Neural progenitor cell (in vitro differentiated cells): ENCODE measurements at regions not wholly inside any gene's neighbourhood (a gene's known extent, or its start where the extent isn't known, plus 50 kb on each side); places are given as distances from the start of the nearest gene placed in this dataset.

Experiments used
- DNase-seq: peaks from one replicate; pipeline ENCODE4 v3.0.0-alpha.2; 2016; ENCODE audit warnings: low spot score
- H2AFZ ChIP-seq: fragments of 200-600 bp; sonication (generic); replicated peaks from 2 replicates; pipeline ENCODE4 v1.6.1; 2016; ENCODE audit warnings: antibody characterized with exemption
- H3F3A ChIP-seq: fragments of 200-600 bp; sonication (generic); 2 replicates; pipeline ENCODE4 v1.6.1; 2016; ENCODE audit warnings: antibody characterized with exemption, low read depth
- H3K27ac ChIP-seq: fragments of 200-600 bp; sonication (generic); 2 replicates; pipeline ENCODE4 v1.5.1; 2016; ENCODE audit warnings: mild to moderate bottlenecking
- H3K27me3 ChIP-seq: fragments of 200-600 bp; sonication (generic); 2 replicates; pipeline ENCODE4 v1.6.1; 2016; ENCODE audit warnings: mild to moderate bottlenecking, moderate library complexity
- H3K36me3 ChIP-seq: fragments of 200-600 bp; sonication (generic); 2 replicates; pipeline ENCODE4 v1.5.1; 2016
- H3K4me1 ChIP-seq: fragments of 200-600 bp; sonication (generic); 2 replicates; pipeline ENCODE4 v1.6.1; 2016; ENCODE audit warnings: mixed run types
- H3K4me2 ChIP-seq: fragments of 200-600 bp; sonication (generic); 2 replicates; pipeline ENCODE4 v1.6.1; 2016
- H3K4me3 ChIP-seq: fragments of 200-600 bp; sonication (generic); 2 replicates; pipeline ENCODE4 v1.5.1; 2016
- H3K79me2 ChIP-seq: fragments of 200-600 bp; sonication (generic); 2 replicates; pipeline ENCODE4 v1.6.1; 2016; ENCODE audit warnings: low read depth
- H3K9ac ChIP-seq: fragments of 200-600 bp; sonication (generic); 2 replicates; pipeline ENCODE4 v1.6.1; 2016
- H3K9me3 ChIP-seq: fragments of 200-600 bp; sonication (generic); 2 replicates; pipeline ENCODE4 v1.5.1; 2016; ENCODE audit warnings: low read depth
- H4K20me1 ChIP-seq: fragments of 200-600 bp; sonication (generic); 2 replicates; pipeline ENCODE4 v1.6.1; 2016; ENCODE audit warnings: low read depth
- H3K27ac Mint-ChIP-seq: 3 replicates; pipeline ENCODE4 v1.8.0; 2021; ENCODE audit warnings: mixed read lengths
- H3K27me3 Mint-ChIP-seq: 2 replicates; pipeline ENCODE4 v1.8.0; 2022; ENCODE audit warnings: low read depth, mild to moderate bottlenecking, inconsistent platforms, moderate library complexity, mixed read lengths; ENCODE audit not compliant: insufficient read depth
- H3K36me3 Mint-ChIP-seq: 3 replicates; pipeline ENCODE4 v1.8.0; 2021; ENCODE audit warnings: mixed read lengths
- H3K4me1 Mint-ChIP-seq: 3 replicates; pipeline ENCODE4 v1.8.0; 2021; ENCODE audit warnings: mixed read lengths
- H3K4me3 Mint-ChIP-seq: 3 replicates; pipeline ENCODE4 v1.8.0; 2021; ENCODE audit warnings: mild to moderate bottlenecking, moderate library complexity, mixed read lengths
- H3K9me3 Mint-ChIP-seq: 3 replicates; pipeline ENCODE4 v1.8.0; 2020; ENCODE audit warnings: mixed read lengths
- EZH2 ChIP-seq: fragments of 200-600 bp; sonication (generic); IDR thresholded peaks from 2 replicates; pipeline ENCODE4 v1.6.1; 2017; ENCODE audit warnings: antibody characterized with exemption, mild to moderate bottlenecking, moderate library complexity
- EZH2phosphoT487 ChIP-seq: fragments of 200-600 bp; sonication (generic); IDR thresholded peaks from 2 replicates; pipeline ENCODE4 v1.6.1; 2017; ENCODE audit warnings: antibody characterized with exemption
- TF ChIP-seq, protein P1 (sequence below): fragments of 200-600 bp; sonication (generic); IDR thresholded peaks from 2 replicates; pipeline ENCODE4 v1.5.1; 2017; ENCODE audit warnings: antibody characterized with exemption, mild to moderate bottlenecking

DNA sequence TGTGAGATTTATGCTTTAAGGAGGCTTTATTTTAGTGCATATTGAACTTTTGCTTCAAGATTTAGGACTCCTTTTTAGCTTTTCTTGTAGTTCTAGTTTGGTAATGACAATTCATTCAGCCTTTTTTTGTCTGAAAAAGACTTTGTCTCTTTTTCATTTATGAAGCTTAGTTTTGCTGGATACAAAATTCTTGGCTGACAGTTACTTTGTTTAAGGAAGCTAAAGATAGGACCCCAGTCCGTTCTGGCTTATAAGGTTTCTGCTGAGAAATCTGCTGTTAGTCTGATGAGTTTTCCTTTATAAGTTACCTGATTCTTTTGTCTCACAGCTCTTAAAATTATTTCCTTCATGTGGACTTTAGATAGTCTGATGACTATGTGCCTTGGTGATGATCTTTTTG lies 142.8 kb upstream of the B3GAT2 start:
- no peak overlapping the region for H3K4me2 ChIP-seq
- no peak overlapping the region for H3K9ac ChIP-seq
- no peaks in the 10 kb centered on the region for H3K4me1 Mint-ChIP-seq
- H2AFZ ChIP-seq: no peak overlapping the region
- H3F3A ChIP-seq: no peaks in the 10 kb centered on the region
- H3K4me1 ChIP-seq: no peaks in the 10 kb centered on the region
- no peak overlapping the region for H3K27ac Mint-ChIP-seq
- no peak for DNase-seq
- peaks cover 10% of the 10 kb centered on the region for H3K9me3 ChIP-seq
- no peaks in the 10 kb centered on the region for H4K20me1 ChIP-seq
- no peaks in the 10 kb centered on the region for H3K36me3 Mint-ChIP-seq
- TF ChIP-seq EZH2: no peak
- TF ChIP-seq, protein P1, sequence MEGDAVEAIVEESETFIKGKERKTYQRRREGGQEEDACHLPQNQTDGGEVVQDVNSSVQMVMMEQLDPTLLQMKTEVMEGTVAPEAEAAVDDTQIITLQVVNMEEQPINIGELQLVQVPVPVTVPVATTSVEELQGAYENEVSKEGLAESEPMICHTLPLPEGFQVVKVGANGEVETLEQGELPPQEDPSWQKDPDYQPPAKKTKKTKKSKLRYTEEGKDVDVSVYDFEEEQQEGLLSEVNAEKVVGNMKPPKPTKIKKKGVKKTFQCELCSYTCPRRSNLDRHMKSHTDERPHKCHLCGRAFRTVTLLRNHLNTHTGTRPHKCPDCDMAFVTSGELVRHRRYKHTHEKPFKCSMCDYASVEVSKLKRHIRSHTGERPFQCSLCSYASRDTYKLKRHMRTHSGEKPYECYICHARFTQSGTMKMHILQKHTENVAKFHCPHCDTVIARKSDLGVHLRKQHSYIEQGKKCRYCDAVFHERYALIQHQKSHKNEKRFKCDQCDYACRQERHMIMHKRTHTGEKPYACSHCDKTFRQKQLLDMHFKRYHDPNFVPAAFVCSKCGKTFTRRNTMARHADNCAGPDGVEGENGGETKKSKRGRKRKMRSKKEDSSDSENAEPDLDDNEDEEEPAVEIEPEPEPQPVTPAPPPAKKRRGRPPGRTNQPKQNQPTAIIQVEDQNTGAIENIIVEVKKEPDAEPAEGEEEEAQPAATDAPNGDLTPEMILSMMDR: no peak
- TF ChIP-seq EZH2phosphoT487: no peak
- no peaks in the 10 kb centered on the region for H3K27me3 ChIP-seq
- no peaks in the 10 kb centered on the region for H3K36me3 ChIP-seq
- H3K4me3 ChIP-seq: no peak overlapping the region
- no peak overlapping the region for H3K27ac ChIP-seq
- no peak overlapping the region for H3K4me3 Mint-ChIP-seq
- H3K9me3 Mint-ChIP-seq: peaks cover 21% of the 10 kb centered on the region
- H3K79me2 ChIP-seq: no peaks in the 10 kb centered on the region
- H3K27me3 Mint-ChIP-seq: no peaks in the 10 kb centered on the region

DNA sequence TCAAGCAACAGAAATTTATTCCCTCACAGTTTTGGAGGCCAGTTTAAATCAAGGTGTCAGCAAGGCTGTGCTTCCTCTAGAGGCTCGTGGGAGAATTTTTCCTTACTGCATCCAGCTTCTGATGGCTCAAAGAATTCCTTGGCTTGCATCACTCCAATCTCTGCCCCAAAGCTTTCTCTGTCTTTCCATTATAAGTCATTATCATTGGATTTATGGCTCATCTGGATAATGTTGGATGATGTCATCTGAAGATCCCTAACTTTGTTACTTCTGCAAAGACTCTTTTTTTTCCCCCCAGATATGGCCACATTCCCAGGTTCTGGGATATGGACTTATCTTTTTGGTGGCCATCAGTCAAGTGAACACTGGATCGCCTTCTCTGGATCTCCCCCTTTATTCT lies 146.3 kb upstream of the B3GAT2 start:
- H3K9me3 ChIP-seq: peaks cover 7% of the 10 kb centered on the region
- no peak overlapping the region for H3K4me3 ChIP-seq
- Mint-ChIP-seq H3K4me1 (peaks cover 24% of the 10 kb centered on the region), H3K9me3 (peaks cover 20% of the 10 kb centered on the region), H3K27ac (no peak overlapping the region), H3K27me3 (peaks cover 2% of the 10 kb centered on the region), H3K4me3 (no peak overlapping the region), H3K36me3 (no peaks in the 10 kb centered on the region)
- no peak for DNase-seq
- no peak overlapping the region for H3K27ac ChIP-seq
- no peaks in the 10 kb centered on the region for H3K79me2 ChIP-seq
- H3F3A ChIP-seq: no peaks in the 10 kb centered on the region
- no peaks in the 10 kb centered on the region for H3K36me3 ChIP-seq
- no peak overlapping the region for H3K4me2 ChIP-seq
- H3K4me1 ChIP-seq: no peaks in the 10 kb centered on the region
- H2AFZ ChIP-seq: no peak overlapping the region
- H3K9ac ChIP-seq: no peak overlapping the region
- no peaks in the 10 kb centered on the region for H3K27me3 ChIP-seq
- H4K20me1 ChIP-seq: no peaks in the 10 kb centered on the region
- TF ChIP-seq EZH2phosphoT487 (no peak), EZH2 (no peak)
- TF ChIP-seq, protein P1: no peak

DNA sequence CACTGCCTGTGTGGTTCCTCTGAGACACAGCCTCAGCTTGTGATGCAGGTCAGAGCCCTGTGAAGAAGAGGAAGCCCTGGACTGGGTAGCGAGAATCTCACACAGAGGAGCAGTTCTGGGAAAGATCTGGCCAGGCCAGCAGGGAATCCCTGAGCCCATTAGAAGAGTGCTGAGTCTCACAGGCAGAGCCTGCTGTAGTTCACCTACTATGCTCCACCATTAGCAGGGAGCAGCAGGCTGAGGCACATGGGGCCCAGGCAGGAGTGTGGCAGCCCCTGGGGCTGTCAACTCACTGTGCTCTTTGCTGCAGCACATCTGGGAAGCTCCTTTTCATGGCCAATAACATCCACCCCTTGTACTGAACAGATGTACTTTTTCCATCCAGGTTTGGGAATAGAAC lies 146.8 kb upstream of the B3GAT2 start:
- Mint-ChIP-seq H3K9me3 (peaks cover 15% of the 10 kb centered on the region), H3K4me3 (no peak overlapping the region), H3K27me3 (peaks cover 2% of the 10 kb centered on the region), H3K36me3 (no peaks in the 10 kb centered on the region), H3K4me1 (peaks cover 25% of the 10 kb centered on the region), H3K27ac (no peak overlapping the region)
- H3K9me3 ChIP-seq: peaks cover 4% of the 10 kb centered on the region
- H3K79me2 ChIP-seq: no peaks in the 10 kb centered on the region
- no peak overlapping the region for H3K9ac ChIP-seq
- H3K4me1 ChIP-seq: no peaks in the 10 kb centered on the region
- H3F3A ChIP-seq: no peaks in the 10 kb centered on the region
- H3K27me3 ChIP-seq: no peaks in the 10 kb centered on the region
- TF ChIP-seq, protein P1: no peak
- no peaks in the 10 kb centered on the region for H3K36me3 ChIP-seq
- no peak overlapping the region for H3K4me2 ChIP-seq
- DNase-seq: no peak
- no peak overlapping the region for H3K4me3 ChIP-seq
- no peak overlapping the region for H3K27ac ChIP-seq
- no peak overlapping the region for H2AFZ ChIP-seq
- no peaks in the 10 kb centered on the region for H4K20me1 ChIP-seq

DNA sequence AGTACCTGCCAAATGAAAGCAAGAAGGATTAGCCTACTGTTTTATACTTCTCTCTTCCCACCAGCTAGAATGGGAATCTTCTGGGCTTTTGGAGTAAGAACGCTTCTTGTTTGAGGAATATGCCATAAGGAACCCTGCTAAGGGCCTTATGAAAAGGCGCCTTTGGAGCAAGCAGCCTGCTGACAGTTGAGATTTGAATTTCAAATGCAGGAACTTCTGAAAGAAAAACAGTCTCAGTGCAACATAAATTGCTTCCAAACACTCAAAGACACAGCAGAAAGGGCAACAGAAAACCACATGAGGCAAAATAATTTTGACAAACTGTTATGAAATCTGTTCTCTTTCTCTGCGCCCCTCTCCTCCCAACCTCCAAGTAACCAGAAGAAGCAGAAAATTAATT lies 149.4 kb upstream of the B3GAT2 start:
- Histone ChIP-seq H3K4me3 (no peak overlapping the region), H3K27ac (no peak overlapping the region), H3F3A (no peaks in the 10 kb centered on the region), H2AFZ (peak overlapping the region; percentile 92), H4K20me1 (no peaks in the 10 kb centered on the region), H3K9ac (no peak overlapping the region), H3K4me2 (no peak overlapping the region), H3K4me1 (no peaks in the 10 kb centered on the region), H3K9me3 (no peaks in the 10 kb centered on the region), H3K27me3 (no peaks in the 10 kb centered on the region), H3K79me2 (no peaks in the 10 kb centered on the region), H3K36me3 (no peaks in the 10 kb centered on the region)
- H3K4me1 Mint-ChIP-seq: peaks cover 25% of the 10 kb centered on the region
- H3K27ac Mint-ChIP-seq: peak overlapping the region; percentile 88
- peaks cover 2% of the 10 kb centered on the region for H3K27me3 Mint-ChIP-seq
- H3K36me3 Mint-ChIP-seq: no peaks in the 10 kb centered on the region
- H3K9me3 Mint-ChIP-seq: peaks cover 3% of the 10 kb centered on the region
- no peak overlapping the region for H3K4me3 Mint-ChIP-seq
- no peak for TF ChIP-seq EZH2phosphoT487
- TF ChIP-seq, protein P1: no peak
- no peak for TF ChIP-seq EZH2
- no peak for DNase-seq
